GM19351 (cell line): ENCODE measurements at regions not wholly inside any gene's neighbourhood (a gene's known extent, or its start where the extent isn't known, plus 50 kb on each side); places are given as distances from the start of the nearest gene placed in this dataset.
A peak's percentile ranks its signal among the peaks of the same experiment; 100 is the strongest.
"Not testable (repeated sequence)": the region's sequence is repeated elsewhere in the genome, so short reads cannot be mapped to it uniquely, and the experiment has no call there.

Experiments
- ATAC-seq: cut with Tn5 transposase; IDR thresholded peaks from one replicate; pipeline ENCODE4 v1.9.1; 2021; ENCODE audit warnings: mild to moderate bottlenecking, moderate library complexity; ENCODE audit not compliant: unreplicated experiment

- no peak for ATAC-seq
Observed at GRCh38 chr1:148386617-148387016, 96.5 kb downstream of the PPIAL4G start.

GRCh38 chr1:148386031-148386398 is 97.1 kb downstream of the PPIAL4G start:
- not testable (repeated sequence) for ATAC-seq

- ATAC-seq: no peak
Observed at GRCh38 chr1:148385371-148386030, 97.6 kb downstream of the PPIAL4G start.

GRCh38 chr1:148383966-148384365 is 99.1 kb downstream of the PPIAL4G start:
- ATAC-seq: no peak

- ATAC-seq: no peak
Observed at GRCh38 chr1:148379697-148380096, 103.4 kb downstream of the PPIAL4G start.

- no peak for ATAC-seq
Observed at GRCh38 chr1:148379170-148379500, 104.0 kb downstream of the PPIAL4G start.

- not testable (repeated sequence) for ATAC-seq
Observed at GRCh38 chr1:148377992-148378391, 105.1 kb downstream of the PPIAL4G start.

GRCh38 chr1:148377045-148377444 is 106.1 kb downstream of the PPIAL4G start:
- not testable (repeated sequence) for ATAC-seq

- no peak for ATAC-seq
Observed at GRCh38 chr1:148374101-148374500, 109.0 kb downstream of the PPIAL4G start.

- no peak for ATAC-seq
Observed at GRCh38 chr1:148373192-148373925, 109.7 kb downstream of the PPIAL4G start.

GRCh38 chr1:148372731-148373130 is 110.4 kb downstream of the PPIAL4G start:
- no peak for ATAC-seq

GRCh38 chr1:148372051-148372726 is 110.9 kb downstream of the PPIAL4G start:
- not testable (repeated sequence) for ATAC-seq

- peak; percentile 54 for ATAC-seq
Observed at GRCh38 chr1:148371551-148371994, 111.5 kb downstream of the PPIAL4G start.

- ATAC-seq: not testable (repeated sequence)
Observed at GRCh38 chr1:148370661-148371060, 112.4 kb downstream of the PPIAL4G start.

GRCh38 chr1:148367596-148367995 is 115.5 kb downstream of the PPIAL4G start:
- no peak for ATAC-seq

GRCh38 chr1:148366136-148366753 is 116.9 kb downstream of the PPIAL4G start:
- ATAC-seq: not testable (repeated sequence)

GRCh38 chr1:148365151-148365550 is 118.0 kb downstream of the PPIAL4G start:
- ATAC-seq: not testable (repeated sequence)

GRCh38 chr1:148363979-148364378 is 119.1 kb downstream of the PPIAL4G start:
- ATAC-seq: not testable (repeated sequence)

GRCh38 chr1:148363439-148363810 is 119.7 kb downstream of the PPIAL4G start:
- ATAC-seq: no peak

- no peak for ATAC-seq
Observed at GRCh38 chr1:148362626-148363438, 120.3 kb downstream of the PPIAL4G start.

GRCh38 chr1:148362216-148362611 is 120.9 kb downstream of the PPIAL4G start:
- ATAC-seq: no peak
